Heart left ventricle (tissue), 16 donors: ENCODE measurements at regions not wholly inside any gene's neighbourhood (a gene's known extent, or its start where the extent isn't known, plus 50 kb on each side); places are given as distances from the start of the nearest gene placed in this dataset.

Experiments
- ATAC-seq, 4 donors: fragments of 200-7000 bp; cut with Tn5 transposase; one replicate each; pipeline ENCODE4 v1.9.1; 2020 to 2022; ENCODE audit warnings: moderate library complexity in 4 of 4, mild to moderate bottlenecking in 3 of 4, moderate number of reproducible peaks in 1 of 4
- DNase-seq, 5 donors: peaks; one replicate each; pipeline ENCODE4 v3.0.0-alpha.2; 2020
- H3K27ac ChIP-seq, 12 donors: fragments of 200-600 bp; sonication (generic) in 4 of 12; one replicate each; pipeline versions ENCODE4 v1.5.0 to v1.8.0; 2016 to 2022; ENCODE audit warnings: mild to moderate bottlenecking in 2 of 12
- H3K27me3 ChIP-seq, 9 donors: fragments of 200-600 bp; sonication (generic) in 2 of 9; one replicate each; pipeline versions ENCODE4 v1.5.1 to v1.8.0; 2016 to 2022; ENCODE audit warnings: mild to moderate bottlenecking in 3 of 9
- H3K36me3 ChIP-seq, 9 donors: fragments of 200-600 bp; sonication (generic) in 2 of 9; one replicate each; pipeline versions ENCODE4 v1.5.0 to v1.8.0; 2018 to 2022; ENCODE audit warnings: mild to moderate bottlenecking in 2 of 9
- H3K4me1 ChIP-seq, 12 donors: fragments of 200-600 bp; sonication (generic) in 4 of 12; one replicate each; pipeline versions ENCODE4 v1.5.0 to v1.8.0; 2016 to 2022; ENCODE audit warnings: mild to moderate bottlenecking in 3 of 12
- H3K4me3 ChIP-seq, 12 donors: fragments of 200-600 bp; sonication (generic) in 4 of 12; one replicate each; pipeline versions ENCODE4 v1.5.0 to v1.8.0; 2017 to 2022; ENCODE audit warnings: mild to moderate bottlenecking in 9 of 12, moderate library complexity in 4 of 12
- H3K9me3 ChIP-seq, 12 donors: fragments of 200-600 bp; sonication (generic) in 4 of 12; one replicate each; pipeline versions ENCODE4 v1.5.0 to v1.8.0; 2016 to 2022; ENCODE audit warnings: mild to moderate bottlenecking in 1 of 12
- POLR2A ChIP-seq, 2 donors: fragments of 450-650 bp; IDR thresholded peaks; one replicate each; pipeline ENCODE4 v1.6.1; 2017; ENCODE audit warnings: antibody characterized with exemption in 2 of 2, mild to moderate bottlenecking in 2 of 2, moderate library complexity in 2 of 2
- WGBS, 4 donors: extraction: QIAGEN DNeasy Blood & Tissue Kit in 2 of 4; methylation state at CpG; one replicate each; pipeline versions ENCODE4 v1.1.5 to v1.1.7; 2013 to 2018; 5-methylcytosine and 5-hydroxymethylcytosine counted together
- intact Hi-C, 10 donors: fragments of 100-400 bp; cut with DNase I; formaldehyde crosslinking; loops; one replicate each; pipeline versions ENCODE4 v1.11.1 to v1.14.2; 2022
- TF ChIP-seq, protein P1 (sequence below), 12 donors: fragments of 200-600 bp; sonication (generic) in 4 of 12; IDR thresholded peaks; one replicate each; pipeline versions ENCODE4 v1.5.0 to v1.8.0; 2018 to 2022; ENCODE audit warnings: antibody characterized with exemption in 12 of 12, mild to moderate bottlenecking in 5 of 12
- donor health status: ischemic (EF 13 %, LVEDD 7.1; RV severe dilation, severe dysfunction).
- donor health status: healthy with polysubstance abuse.
- donor health status: DM: no; HTN: yes; CAD: no.
- donor health status: DM: no; HTN: no; CAD: no.
- donor health status: ischemic (EF 25% LVEDD 6.9; RV normal size, moderate dysfunction).
- donor health status: ischemic (EF 25% LVEDD 5.7; RV mildly dilated, moderate dysfunction).
- donor health status: healthy.
- donor health status: DM: yes; HTN: yes; CAD: no.
- donor health status: ischemic (EF 35%, LVEDD 5.7; RV mildly dilated, moderate dysfunction).
- donor health status: nonischemic (EF 11% LVEDD 7.7; RV severe dilation, severe dysfunction).
- donor health status: DM: yes; HTN: yes; CAD: no.
- donor health status: PGD.
- donor health status: ischemic (EF 29% LVEDD 5.4; RV normal size, mild dysfunction).
- donor health status: nonischemic (EF 23%, LVEDD 6.1; RV moderate dilation, normal function).

DNA sequence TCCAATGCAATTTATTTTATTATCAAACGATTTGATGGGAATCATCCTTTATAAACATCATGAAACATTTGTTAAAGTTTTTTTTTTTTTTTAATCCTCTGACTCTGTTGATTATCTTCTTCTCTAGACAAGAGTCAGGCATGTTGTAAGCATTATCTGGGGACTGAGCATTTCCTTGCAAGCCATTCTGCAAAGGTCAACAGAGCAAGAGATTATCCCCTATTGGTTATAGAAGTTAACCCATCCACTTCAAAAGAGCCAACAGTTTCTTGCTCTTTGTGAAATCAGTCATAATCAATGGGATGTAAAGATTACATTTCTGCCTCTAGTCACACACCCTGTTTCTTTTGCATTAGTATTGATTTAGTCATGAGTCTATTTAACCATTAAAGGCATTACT lies 368.8 kb upstream of the ADGRL4 start:
- intact Hi-C loops = no loop called here
- 18 to 47% (median 37%) methylated on average over 1 of the region's 1 CpG for WGBS, 4 donors

DNA sequence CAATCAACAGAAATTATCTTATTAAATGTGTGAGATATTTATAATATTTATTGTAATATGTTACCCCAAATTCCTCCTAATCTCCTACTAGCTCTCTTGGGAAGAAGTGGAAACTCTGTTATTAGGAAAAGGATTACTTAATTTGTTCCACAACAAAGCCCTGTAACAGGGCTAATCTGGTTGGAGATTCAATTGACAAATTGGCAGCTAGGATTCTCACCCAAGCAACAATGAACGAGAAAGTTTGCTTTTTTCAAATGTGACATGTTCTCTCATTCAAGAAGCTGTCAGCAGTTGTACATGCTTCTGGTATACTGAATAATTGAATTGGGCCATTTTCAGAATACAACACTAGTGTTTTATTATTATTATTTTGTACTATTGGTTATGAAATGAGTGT lies 367.9 kb upstream of the ADGRL4 start:
- Histone ChIP-seq H3K4me1 (no peaks in the 10 kb centered on the region), H3K36me3 (no peaks in the 10 kb centered on the region), H3K27me3 (no peaks in the 10 kb centered on the region), H3K9me3 (peaks cover 0 to 4% (median 0%) of the 10 kb centered on the region in 12 donors), H3K4me3 (no peak overlapping the region), H3K27ac (no peak overlapping the region)
- TF ChIP-seq POLR2A (IDR thresholded peaks at IDR 0.05) = no peak
- TF ChIP-seq, protein P1, sequence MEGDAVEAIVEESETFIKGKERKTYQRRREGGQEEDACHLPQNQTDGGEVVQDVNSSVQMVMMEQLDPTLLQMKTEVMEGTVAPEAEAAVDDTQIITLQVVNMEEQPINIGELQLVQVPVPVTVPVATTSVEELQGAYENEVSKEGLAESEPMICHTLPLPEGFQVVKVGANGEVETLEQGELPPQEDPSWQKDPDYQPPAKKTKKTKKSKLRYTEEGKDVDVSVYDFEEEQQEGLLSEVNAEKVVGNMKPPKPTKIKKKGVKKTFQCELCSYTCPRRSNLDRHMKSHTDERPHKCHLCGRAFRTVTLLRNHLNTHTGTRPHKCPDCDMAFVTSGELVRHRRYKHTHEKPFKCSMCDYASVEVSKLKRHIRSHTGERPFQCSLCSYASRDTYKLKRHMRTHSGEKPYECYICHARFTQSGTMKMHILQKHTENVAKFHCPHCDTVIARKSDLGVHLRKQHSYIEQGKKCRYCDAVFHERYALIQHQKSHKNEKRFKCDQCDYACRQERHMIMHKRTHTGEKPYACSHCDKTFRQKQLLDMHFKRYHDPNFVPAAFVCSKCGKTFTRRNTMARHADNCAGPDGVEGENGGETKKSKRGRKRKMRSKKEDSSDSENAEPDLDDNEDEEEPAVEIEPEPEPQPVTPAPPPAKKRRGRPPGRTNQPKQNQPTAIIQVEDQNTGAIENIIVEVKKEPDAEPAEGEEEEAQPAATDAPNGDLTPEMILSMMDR (IDR thresholded peaks at IDR 0.05) = no peak
- ATAC-seq (no peak), DNase-seq (no peak)
- intact Hi-C loops = no loop called here
- 41 to 55% (median 44%) methylated on average over 1 of the region's 1 CpG for WGBS, 4 donors

More for the DNA sequence above, 368.8 kb upstream of the ADGRL4 start:
- Histone ChIP-seq H3K36me3 (no peaks in the 10 kb centered on the region), H3K27me3 (no peaks in the 10 kb centered on the region), H3K4me3 (no peak overlapping the region), H3K9me3 (peaks cover 0 to 4% (median 0%) of the 10 kb centered on the region in 12 donors), H3K4me1 (no peaks in the 10 kb centered on the region), H3K27ac (no peak overlapping the region)
- ATAC-seq = no peak
- TF ChIP-seq POLR2A (IDR thresholded peaks at IDR 0.05) = no peak
- TF ChIP-seq, protein P1 (IDR thresholded peaks at IDR 0.05) = no peak
- DNase-seq = no peak

DNA sequence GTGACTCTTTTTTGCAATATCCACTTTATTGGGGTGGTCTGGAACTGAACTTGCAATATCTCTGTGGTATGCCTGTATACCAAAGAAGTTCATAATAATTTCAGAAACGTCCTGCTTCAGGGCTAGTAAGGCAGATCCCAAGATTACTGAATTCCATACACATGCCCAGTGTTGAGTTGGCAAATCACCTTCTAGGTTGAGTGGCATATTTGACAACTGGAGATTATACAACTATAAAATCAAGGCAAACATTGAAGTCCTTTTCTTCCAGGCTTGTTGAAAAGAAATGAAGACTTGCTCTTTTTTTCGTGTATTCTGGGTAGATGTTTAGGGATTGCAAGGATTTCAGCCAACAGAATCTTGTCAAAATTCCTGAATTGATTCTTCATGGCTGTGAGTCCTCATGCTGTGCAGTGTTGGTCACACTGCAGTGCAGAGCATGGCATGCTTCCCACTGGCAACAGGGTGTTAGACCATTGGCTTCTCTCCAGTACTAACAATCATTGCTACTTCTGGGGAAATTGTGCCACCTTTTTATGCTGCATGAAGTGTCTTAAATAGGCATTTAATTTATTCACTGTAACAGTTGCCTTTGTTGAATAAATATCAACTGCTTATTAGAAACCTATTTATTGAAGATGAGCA lies 367.1 kb upstream of the ADGRL4 start:
- Histone ChIP-seq H3K9me3 (peaks cover 0 to 4% (median 0%) of the 10 kb centered on the region in 12 donors), H3K4me3 (no peak overlapping the region), H3K4me1 (no peaks in the 10 kb centered on the region), H3K36me3 (no peaks in the 10 kb centered on the region), H3K27ac (no peak overlapping the region), H3K27me3 (no peaks in the 10 kb centered on the region)
- DNase-seq = peak in 1 of 5 donors; percentile 27
- no peak for TF ChIP-seq POLR2A (IDR thresholded peaks at IDR 0.05)
- TF ChIP-seq, protein P1 (IDR thresholded peaks at IDR 0.05) = no peak
- WGBS, 4 donors = 31 to 46% (median 39%) methylated on average over 2 of the region's 2 CpGs
- intact Hi-C loops = no loop called here
- ATAC-seq = no peak

DNA sequence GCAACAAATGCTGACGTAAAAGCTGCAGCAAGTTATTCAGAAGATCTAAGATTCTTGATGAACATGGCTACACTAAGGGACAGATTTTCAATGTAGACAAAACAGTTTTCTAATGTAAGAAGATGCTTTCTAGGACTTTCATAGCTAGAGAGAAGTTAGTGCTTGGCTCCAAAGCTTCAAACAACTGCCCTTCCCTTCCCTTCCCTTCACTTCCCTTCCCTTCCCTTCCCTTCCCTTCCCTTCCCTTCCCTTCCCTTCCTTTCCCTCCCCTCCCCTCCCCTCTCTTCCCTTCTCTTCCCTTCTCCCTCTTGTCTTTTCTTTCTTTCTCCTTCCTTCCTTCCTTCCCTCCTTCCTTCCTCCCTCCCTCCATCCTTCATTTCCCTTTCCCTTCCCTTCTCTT lies 365.3 kb upstream of the ADGRL4 start:
- no peak for ATAC-seq
- no peaks in the 10 kb centered on the region for H3K36me3 ChIP-seq
- intact Hi-C loops = no loop called here
- TF ChIP-seq, protein P1 (IDR thresholded peaks at IDR 0.05) = no peak
- TF ChIP-seq POLR2A (IDR thresholded peaks at IDR 0.05) = no peak
- H3K9me3 ChIP-seq = peaks cover 0 to 4% (median 0%) of the 10 kb centered on the region in 12 donors
- no peaks in the 10 kb centered on the region for H3K27me3 ChIP-seq
- DNase-seq = no peak
- no peak overlapping the region for H3K4me3 ChIP-seq
- no peak overlapping the region for H3K27ac ChIP-seq
- no peaks in the 10 kb centered on the region for H3K4me1 ChIP-seq
- WGBS, 4 donors = 92 to 94% (median 92%) methylated on average over 1 of the region's 1 CpG
